Daoy (cell line): ENCODE measurements at regions not wholly inside any gene's neighbourhood (a gene's known extent, or its start where the extent isn't known, plus 50 kb on each side); places are given as distances from the start of the nearest gene placed in this dataset.
"Not testable (repeated sequence)": the region's sequence is repeated elsewhere in the genome, so short reads cannot be mapped to it uniquely, and the experiment has no call there.

Experiments used
- DNase-seq: peaks from one replicate; pipeline ENCODE4 v3.0.0-alpha.2; 2015; ENCODE audit warnings: low read depth

DNA sequence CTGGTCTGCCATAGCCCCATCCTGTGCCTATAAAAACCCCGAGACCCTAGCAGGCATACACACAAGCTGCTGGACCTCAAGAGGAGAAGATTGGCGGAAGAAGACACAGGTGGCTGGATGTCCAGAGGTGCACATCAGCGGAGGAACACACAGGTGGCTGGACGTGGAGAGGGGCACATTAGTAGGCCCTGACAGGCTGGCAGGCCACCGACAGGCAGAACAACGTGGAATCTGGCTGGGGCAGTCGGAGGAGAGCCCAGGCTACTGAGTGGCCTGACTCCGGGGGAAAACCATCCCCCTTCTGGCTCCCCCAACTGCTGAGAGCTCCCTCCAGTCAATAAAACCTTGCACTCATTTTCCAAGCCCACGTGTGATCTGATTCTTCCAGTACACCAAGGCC is 512.5 kb upstream of the AMOT start:
- DNase-seq, result no peak

GRCh38 chrX:113330416-113330815 is 489.8 kb upstream of the AMOT start:
- no peak for DNase-seq

GRCh38 chrX:113315927-113316326 is 475.3 kb upstream of the AMOT start:
- DNase-seq, result no peak

DNA sequence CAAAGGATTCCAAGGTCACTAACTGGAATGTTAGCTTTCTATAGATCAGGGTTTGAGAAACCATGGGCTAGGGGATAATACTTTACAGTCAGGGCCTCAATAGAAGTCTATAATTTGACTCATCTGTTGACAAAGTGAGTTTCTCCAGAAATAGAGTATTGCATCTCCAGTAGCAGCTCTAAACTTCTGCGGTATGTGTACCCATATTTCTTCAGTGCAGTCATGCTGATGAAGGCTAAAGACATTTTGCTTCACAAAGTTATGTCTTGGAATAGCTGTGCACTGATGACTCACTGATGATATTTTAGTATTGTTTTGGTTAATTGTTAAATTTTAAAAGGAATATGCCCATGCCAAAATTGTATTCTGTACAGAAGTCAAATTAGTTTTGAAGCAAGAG is 464.9 kb upstream of the AMOT start:
- DNase-seq, result no peak

GRCh38 chrX:113300580-113300979 is 459.9 kb upstream of the AMOT start:
- no peak for DNase-seq

DNA sequence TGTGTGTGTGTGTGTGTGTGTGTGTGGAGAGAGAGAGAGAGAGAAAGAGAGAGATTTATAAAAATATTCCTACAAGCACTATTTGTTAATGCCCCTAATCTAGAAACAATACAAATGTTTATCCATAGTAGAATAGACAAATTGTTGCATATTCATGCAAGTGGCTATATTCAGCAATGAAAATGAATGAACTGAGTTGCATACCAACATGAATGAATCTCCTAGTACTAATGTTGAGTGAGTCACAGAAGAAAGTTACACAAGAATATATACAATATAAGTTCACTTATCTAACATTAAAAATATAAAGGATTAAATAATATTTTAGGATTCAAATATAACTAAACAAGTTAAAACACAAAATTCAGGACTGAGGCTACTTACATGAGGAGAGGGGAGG is 456.8 kb upstream of the AMOT start:
- no peak for DNase-seq

GRCh38 chrX:113289503-113289902 is 448.9 kb upstream of the AMOT start:
- no peak for DNase-seq

GRCh38 chrX:113287761-113288160 is 447.1 kb upstream of the AMOT start:
- DNase-seq, result no peak

- DNase-seq, result no peak
Observed at GRCh38 chrX:113275804-113276203, 435.2 kb upstream of the AMOT start.

DNA sequence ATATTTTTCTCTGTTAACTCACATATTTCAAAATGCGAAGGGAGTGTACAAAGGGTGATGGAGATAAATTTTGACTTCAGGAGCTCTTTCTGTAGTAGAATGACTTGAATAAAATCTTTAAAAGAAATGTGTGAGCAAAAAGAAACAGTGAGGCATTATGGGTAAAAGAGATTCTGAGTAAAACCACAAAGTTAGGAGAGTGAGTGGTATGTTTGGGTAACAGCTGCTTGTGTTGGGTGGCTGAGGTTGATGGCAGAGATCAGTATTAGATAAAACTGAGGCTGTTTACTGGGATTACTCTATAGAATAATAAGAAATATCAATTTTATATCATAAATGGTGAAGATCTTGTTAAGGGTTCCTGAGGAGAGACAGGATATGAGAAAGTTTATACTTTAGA is 434.2 kb upstream of the AMOT start:
- DNase-seq, result no peak

DNA sequence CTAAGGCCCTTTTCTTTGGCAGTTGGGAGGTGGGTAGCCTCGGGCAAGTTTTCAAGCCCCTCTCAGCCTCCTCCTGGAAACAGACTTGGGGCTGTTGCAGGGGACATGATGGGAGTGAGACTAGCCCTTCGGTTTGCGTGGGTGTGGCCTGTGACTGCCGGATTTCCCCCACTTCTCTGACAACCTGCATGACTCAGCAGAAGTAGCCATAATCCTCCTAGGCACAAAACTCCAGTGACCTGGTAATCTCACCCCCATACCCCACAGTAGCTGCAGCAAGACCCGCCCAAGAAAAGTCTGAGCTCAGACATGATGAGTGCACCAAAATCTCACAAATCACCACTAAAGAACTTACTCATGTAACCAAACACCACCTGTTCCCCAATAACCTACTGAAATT is 433.7 kb upstream of the AMOT start:
- no peak for DNase-seq

DNA sequence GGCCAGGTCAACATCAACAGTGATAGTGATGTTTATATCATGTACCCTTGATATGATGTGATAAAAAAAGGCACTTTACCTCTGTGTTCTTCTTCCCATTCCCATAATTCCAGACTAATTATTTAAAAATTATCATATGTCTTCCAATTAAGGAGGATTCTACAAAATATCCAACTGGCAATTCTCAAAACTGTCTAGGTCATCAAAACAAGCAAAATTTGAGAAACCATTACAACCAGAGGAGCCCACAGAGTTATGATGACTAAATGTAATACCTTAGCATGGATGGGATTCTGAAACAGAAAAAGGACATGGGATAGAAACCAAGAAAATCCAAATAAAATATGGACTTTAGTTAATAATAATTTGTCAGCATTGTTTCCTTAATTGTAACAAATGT is 428.6 kb upstream of the AMOT start:
- DNase-seq, result no peak

GRCh38 chrX:113260474-113260873 is 419.8 kb upstream of the AMOT start:
- no peak for DNase-seq

DNA sequence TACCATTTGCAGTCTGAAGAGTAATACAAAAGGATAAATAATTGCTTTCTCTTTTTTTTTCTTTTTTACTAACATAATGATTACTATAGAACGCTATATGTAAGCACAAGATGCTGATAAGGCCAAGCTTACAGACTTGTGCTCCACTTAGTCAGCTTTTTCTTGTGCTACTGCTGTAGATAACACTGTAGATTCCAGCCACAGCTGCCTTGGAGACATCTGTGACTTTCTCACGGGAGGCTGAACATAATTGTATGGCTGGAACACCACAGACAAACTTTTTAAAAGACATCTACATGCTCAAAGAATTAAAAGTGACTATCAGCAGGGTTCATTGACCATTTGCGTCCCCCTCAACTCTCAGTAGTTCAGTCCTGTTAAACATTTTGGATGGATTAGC is 381.7 kb upstream of the AMOT start:
- no peak for DNase-seq

DNA sequence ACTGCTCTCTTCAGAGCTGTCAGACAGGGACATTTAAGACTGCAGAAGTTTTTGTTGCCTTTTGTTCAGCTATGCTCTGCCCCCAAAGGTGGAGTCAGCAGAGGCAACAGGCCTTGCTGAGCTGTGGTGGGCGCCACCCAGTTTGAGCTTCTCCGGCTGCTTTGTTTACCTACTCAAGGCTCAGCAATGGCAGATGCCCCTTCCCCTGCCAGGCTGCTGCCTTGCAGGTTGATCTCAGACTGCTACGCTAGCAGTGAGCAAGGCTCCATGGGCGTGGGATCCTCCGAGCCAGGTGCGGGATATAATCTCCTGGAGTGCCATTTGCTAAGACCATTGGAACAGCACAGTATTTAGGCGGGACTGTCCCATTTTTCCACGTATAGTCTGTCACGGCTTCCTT is 371.4 kb upstream of the AMOT start:
- no peak for DNase-seq

- DNase-seq, result no peak
Observed at GRCh38 chrX:113202601-113203000, 362.0 kb upstream of the AMOT start.

GRCh38 chrX:113195949-113196348 is 355.3 kb upstream of the AMOT start:
- DNase-seq, result no peak

DNA sequence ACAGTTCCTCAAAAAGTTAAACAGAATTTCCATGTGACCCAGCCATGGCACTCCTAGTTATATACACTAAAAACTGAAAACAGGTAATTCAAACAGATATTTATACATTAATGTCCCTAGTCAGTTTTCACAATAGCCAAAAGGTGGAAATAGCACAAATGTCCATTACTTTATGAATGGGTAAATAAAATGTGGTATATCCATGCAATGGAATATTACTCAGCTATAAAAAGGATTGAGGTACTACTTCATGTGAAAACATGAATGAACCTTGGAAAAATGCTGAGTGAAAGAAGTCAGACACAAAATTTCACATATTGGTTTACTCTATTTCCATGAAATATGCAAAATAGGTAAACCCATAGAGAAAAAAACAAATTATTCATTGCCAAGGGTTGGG is 351.8 kb upstream of the AMOT start:
- no peak for DNase-seq

DNA sequence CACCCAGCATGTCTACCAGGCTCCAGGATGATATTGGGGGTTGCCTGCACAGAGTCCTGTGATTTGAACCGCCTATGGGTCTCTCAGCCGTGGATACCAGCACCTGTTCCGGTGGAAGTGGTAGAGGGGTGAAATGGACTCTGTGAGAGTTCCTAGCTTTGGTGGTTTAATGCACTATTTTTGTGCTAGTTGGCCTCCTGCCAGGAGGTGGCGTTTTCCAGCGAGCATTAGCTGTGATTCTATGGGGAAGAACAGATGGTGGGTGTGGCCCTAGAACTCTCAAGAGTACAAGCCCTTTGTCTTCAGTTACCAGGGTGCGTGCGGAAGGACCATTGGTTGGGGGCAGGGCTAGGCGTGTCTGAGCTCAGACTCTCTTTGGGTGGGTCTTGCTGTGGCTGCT is 316.9 kb upstream of the AMOT start:
- DNase-seq, result no peak

GRCh38 chrX:113154315-113154714 is 313.7 kb upstream of the AMOT start:
- DNase-seq, result not testable (repeated sequence)

DNA sequence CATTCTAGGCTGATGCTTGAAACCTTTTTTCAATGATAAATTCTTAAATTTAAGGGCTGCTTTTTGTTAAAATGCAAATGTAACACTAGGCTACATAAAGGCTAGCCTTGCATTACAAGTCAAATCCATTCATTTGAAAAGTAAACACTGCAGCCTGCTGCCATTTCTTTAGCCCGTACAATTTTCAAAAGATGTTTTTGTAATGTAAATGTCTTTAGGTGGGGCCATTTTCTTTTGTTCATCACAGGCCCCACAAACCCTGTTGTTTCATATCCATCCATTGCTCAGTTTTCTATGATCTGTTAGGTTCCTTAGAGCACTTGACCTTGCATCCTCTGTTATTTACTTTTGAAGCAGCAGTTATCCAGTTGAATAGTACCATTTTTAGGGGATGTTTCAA is 296.2 kb upstream of the AMOT start:
- no peak for DNase-seq

GRCh38 chrX:113133316-113133715 is 292.7 kb upstream of the AMOT start:
- DNase-seq, result no peak

- DNase-seq, result no peak
Observed at GRCh38 chrX:113124693-113125092, 284.1 kb upstream of the AMOT start.

DNA sequence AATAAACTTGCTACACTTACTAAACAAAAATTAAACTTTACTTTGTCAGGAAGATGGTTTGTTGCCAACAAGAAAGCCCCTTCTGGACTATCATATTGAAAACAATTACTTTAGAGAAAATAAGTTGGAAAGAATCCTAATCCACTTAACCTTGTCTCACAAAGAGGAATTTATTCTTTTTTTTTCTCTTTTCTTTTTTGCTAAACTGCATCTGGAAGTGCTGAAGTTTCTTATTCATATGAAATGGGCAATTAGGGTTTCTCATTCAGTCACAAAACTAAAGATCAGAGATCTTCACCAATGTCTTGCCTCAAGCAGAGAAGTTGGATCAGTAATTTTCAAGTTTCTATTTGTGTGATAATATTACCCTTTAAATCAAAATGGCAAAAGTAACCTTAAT is 234.9 kb upstream of the AMOT start:
- DNase-seq, result no peak

GRCh38 chrX:113059714-113060113 is 219.1 kb upstream of the AMOT start:
- no peak for DNase-seq
